Left lung (tissue), 4 donors: ENCODE measurements at regions not wholly inside any gene's neighbourhood (a gene's known extent, or its start where the extent isn't known, plus 50 kb on each side); places are given as distances from the start of the nearest gene placed in this dataset.

Experiments
- ATAC-seq: fragments of 200-7000 bp; cut with Tn5 transposase; one replicate; pipeline ENCODE4 v1.9.1; 2020; ENCODE audit warnings: moderate library complexity
- DNase-seq, 4 donors: peaks; one replicate each; pipeline ENCODE4 v3.0.0-alpha.2; 2013 to 2020
- H3K27ac ChIP-seq, 2 donors: fragments of 200-600 bp; sonication (generic) in 1 of 2; one replicate each; pipeline versions ENCODE4 v1.5.0 to v1.8.0; 2020 to 2021
- H3K27me3 ChIP-seq, 2 donors: fragments of 200-600 bp; sonication (generic) in 1 of 2; one replicate each; pipeline versions ENCODE4 v1.5.0 to v1.8.0; 2020 to 2021
- H3K36me3 ChIP-seq, 2 donors: fragments of 200-600 bp; sonication (generic) in 1 of 2; one replicate each; pipeline versions ENCODE4 v1.5.0 to v1.8.0; 2020 to 2021
- H3K4me1 ChIP-seq, 2 donors: fragments of 200-600 bp; one replicate each; pipeline ENCODE4 v1.8.0; 2021
- H3K4me3 ChIP-seq, 2 donors: fragments of 200-600 bp; sonication (generic) in 1 of 2; one replicate each; pipeline versions ENCODE4 v1.5.0 to v1.8.0; 2020 to 2021; ENCODE audit warnings: mild to moderate bottlenecking in 1 of 2
- H3K9me3 ChIP-seq, 2 donors: fragments of 200-600 bp; sonication (generic) in 1 of 2; one replicate each; pipeline versions ENCODE4 v1.5.0 to v1.8.0; 2020 to 2021
- CTCF ChIP-seq, 2 donors: fragments of 200-600 bp; sonication (generic) in 1 of 2; IDR thresholded peaks; one replicate each; pipeline versions ENCODE4 v1.5.0 to v1.8.0; 2021; ENCODE audit warnings: antibody characterized with exemption in 2 of 2
- intact Hi-C, 2 donors: fragments of 100-400 bp; cut with DNase I; formaldehyde crosslinking; loops; one replicate each; pipeline versions ENCODE4 v1.11.2 to v1.14.2; 2022
- donor health status: DM: no; HTN: yes; CAD: no.
- donor health status: DM: no; HTN: no; CAD: no.

- Histone ChIP-seq H3K27ac (no peak overlapping the region), H3K4me3 (no peak overlapping the region), H3K27me3 (no peaks in the 10 kb centered on the region), H3K36me3 (no peaks in the 10 kb centered on the region), H3K4me1 (no peaks in the 10 kb centered on the region), H3K9me3 (no peaks in the 10 kb centered on the region)
- ATAC-seq, result no peak
- intact Hi-C loops, result no loop called here
- no peak for TF ChIP-seq CTCF (IDR thresholded peaks at IDR 0.05)
- DNase-seq, result no peak
These were observed 291.0 kb upstream of the DOK6 start for GRCh38 chr18:69109686-69110085.

GRCh38 chr18:69120833-69121232, 279.9 kb upstream of the DOK6 start:
- DNase-seq (no peak), ATAC-seq (no peak)
- intact Hi-C loops, result no loop called here
- Histone ChIP-seq H3K36me3 (no peaks in the 10 kb centered on the region), H3K27ac (no peak overlapping the region), H3K4me1 (no peaks in the 10 kb centered on the region), H3K9me3 (no peaks in the 10 kb centered on the region), H3K27me3 (no peaks in the 10 kb centered on the region), H3K4me3 (no peak overlapping the region)
- TF ChIP-seq CTCF (IDR thresholded peaks at IDR 0.05), result no peak

DNA sequence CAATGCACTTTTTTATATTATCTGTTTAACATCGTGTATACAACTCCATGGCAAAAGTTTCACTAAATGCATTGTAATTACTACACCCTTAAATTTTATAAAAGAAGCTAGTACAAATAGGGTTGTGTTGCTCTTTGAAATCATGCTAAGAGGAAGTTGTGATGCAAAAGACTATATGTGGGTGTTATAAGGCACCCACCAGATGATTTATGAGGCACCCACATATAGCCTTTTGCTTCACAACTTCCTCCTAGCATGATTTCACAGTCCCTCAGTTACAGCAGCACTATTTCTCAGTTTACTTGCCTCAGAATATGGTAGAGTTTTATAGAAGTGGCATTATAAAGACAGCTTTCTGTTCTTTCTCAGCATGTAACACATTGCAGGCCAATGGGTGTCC, 277.3 kb upstream of the DOK6 start:
- no peak overlapping the region for H3K27ac ChIP-seq
- DNase-seq, result no peak
- ATAC-seq, result no peak

DNA sequence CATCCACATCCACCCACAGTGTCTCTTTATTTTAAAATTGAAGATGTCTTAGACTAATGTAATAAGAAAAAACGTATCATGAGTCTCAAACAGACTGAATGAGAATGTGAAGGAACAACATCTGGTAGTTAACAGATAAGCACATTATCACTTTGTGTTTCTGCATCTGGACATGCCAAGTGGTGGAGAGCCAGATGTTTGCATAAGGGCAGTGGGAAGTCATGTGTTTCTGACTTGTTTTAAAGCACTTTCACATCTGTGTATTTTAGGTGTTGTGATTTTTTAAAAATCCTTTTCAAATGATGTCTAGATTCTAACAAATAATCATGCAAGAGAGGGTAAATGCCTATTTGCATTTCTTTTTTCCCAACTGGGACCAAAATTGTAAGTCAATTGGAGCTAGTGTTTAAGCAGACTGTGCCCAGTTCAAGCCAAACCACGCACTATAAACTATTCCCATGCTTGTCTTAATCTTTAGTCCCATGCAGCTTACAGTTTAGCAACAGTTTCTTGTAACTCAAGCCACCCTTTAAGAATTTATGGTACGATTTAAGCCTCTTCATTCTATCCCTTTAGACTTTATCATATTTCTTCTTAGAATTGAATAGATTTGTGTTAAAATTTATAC, 272.7 kb upstream of the DOK6 start:
- no peaks in the 10 kb centered on the region for H3K36me3 ChIP-seq
- no peaks in the 10 kb centered on the region for H3K27me3 ChIP-seq
- no peak for TF ChIP-seq CTCF (IDR thresholded peaks at IDR 0.05)
- no peaks in the 10 kb centered on the region for H3K4me1 ChIP-seq
- no peak overlapping the region for H3K27ac ChIP-seq
- intact Hi-C loops, result no loop called here
- no peak for ATAC-seq
- H3K4me3 ChIP-seq, result no peak overlapping the region
- H3K9me3 ChIP-seq, result peaks cover 0 to 11% of the 10 kb centered on the region in 2 donors
- DNase-seq, result peak in 2 of 4 donors; percentile 15 to 37

More for the DNA sequence above, 277.3 kb upstream of the DOK6 start:
- TF ChIP-seq CTCF (IDR thresholded peaks at IDR 0.05), result no peak
- Histone ChIP-seq H3K4me1 (no peaks in the 10 kb centered on the region), H3K9me3 (no peaks in the 10 kb centered on the region), H3K27me3 (no peaks in the 10 kb centered on the region), H3K36me3 (no peaks in the 10 kb centered on the region), H3K4me3 (no peak overlapping the region)
- intact Hi-C loops, result no loop called here

- TF ChIP-seq CTCF (IDR thresholded peaks at IDR 0.05), result no peak
- intact Hi-C loops, result no loop called here
- DNase-seq (no peak), ATAC-seq (no peak)
- Histone ChIP-seq H3K9me3 (peaks cover 0 to 17% of the 10 kb centered on the region in 2 donors), H3K4me3 (no peak overlapping the region), H3K36me3 (no peaks in the 10 kb centered on the region), H3K27me3 (no peaks in the 10 kb centered on the region), H3K4me1 (no peaks in the 10 kb centered on the region), H3K27ac (no peak overlapping the region)
These were observed 272.1 kb upstream of the DOK6 start for GRCh38 chr18:69128566-69128965.
